ENCODE measurements at regions not wholly inside any gene's neighbourhood (a gene's known extent, or its start where the extent isn't known, plus 50 kb on each side); places are given as distances from the start of the nearest gene placed in this dataset.

DNA sequence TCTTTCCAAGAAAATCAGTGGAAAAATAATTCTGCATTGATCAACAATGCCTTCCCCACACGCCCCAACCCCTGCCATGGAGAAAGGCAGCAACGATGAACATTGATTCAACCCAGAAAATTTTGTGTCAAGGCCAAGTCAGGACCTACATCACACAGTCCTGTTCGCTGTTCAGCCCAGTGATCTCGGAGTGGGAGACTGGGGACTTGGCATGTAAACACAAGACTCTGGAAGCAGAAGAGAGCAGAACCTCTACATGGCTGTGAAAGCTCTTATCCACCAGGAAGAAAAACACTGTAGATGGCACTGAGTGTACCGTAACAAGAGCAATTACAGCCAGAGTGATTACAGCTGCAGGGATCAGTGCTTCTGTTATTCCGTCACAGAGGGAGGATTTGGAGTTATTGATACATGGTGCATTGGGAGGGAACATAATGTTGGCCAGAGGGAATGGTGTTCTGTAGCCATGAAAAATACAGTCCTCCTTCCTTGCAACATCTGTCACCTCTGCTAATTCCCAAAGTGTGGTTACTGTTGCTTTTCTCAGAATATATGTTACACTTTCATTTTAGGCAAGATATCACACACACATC, 136.6 kb downstream of the IQUB start:
- TF ChIP-seq NRF1 (IDR thresholded peaks at IDR 0.05; ENCODE audit: low read depth, low read length) (no peak), YY1 (IDR thresholded peaks at IDR 0.05; ENCODE audit: low read depth) (no peak), RAD21 (IDR thresholded peaks at IDR 0.05; ENCODE audit: low read length) (no peak), POLR2AphosphoS5 (IDR thresholded peaks at IDR 0.05; ENCODE audit: low read depth, low read length) (no peak), MXI1 (IDR thresholded peaks at IDR 0.05; ENCODE audit: low read depth, low read length) (no peak)
- TF ChIP-seq, protein P1, sequence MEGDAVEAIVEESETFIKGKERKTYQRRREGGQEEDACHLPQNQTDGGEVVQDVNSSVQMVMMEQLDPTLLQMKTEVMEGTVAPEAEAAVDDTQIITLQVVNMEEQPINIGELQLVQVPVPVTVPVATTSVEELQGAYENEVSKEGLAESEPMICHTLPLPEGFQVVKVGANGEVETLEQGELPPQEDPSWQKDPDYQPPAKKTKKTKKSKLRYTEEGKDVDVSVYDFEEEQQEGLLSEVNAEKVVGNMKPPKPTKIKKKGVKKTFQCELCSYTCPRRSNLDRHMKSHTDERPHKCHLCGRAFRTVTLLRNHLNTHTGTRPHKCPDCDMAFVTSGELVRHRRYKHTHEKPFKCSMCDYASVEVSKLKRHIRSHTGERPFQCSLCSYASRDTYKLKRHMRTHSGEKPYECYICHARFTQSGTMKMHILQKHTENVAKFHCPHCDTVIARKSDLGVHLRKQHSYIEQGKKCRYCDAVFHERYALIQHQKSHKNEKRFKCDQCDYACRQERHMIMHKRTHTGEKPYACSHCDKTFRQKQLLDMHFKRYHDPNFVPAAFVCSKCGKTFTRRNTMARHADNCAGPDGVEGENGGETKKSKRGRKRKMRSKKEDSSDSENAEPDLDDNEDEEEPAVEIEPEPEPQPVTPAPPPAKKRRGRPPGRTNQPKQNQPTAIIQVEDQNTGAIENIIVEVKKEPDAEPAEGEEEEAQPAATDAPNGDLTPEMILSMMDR (IDR thresholded peaks at IDR 0.05), result no peak

All from SK-N-SH (cell line).